ENCODE measurements at regions not wholly inside any gene's neighbourhood (a gene's known extent, or its start where the extent isn't known, plus 50 kb on each side); places are given as distances from the start of the nearest gene placed in this dataset.

DNA sequence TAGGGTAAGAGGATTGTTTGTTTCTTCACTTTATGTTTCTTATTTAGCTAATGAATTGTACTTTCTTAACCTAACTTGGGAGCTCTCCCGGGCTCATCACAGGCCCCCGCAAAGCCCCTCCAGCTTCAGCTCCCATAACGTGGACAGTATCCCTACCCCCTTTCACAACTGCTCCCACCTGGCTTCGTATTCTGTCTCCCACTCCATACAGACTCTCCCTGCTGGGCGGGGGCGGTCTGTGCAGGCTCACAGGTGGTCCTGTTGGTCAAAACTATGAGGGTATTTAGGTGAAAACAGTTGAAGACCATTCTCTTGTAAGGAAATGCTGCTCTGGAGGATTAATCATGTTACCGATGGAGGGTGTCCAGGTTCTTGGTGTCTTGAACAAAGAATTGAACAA is 805.3 kb downstream of the SEMA5A start:
- TF ChIP-seq EZH2 (IDR thresholded peaks at IDR 0.05; ENCODE audit: borderline replicate concordance, low read length), result no peak
- TF ChIP-seq, protein P1, sequence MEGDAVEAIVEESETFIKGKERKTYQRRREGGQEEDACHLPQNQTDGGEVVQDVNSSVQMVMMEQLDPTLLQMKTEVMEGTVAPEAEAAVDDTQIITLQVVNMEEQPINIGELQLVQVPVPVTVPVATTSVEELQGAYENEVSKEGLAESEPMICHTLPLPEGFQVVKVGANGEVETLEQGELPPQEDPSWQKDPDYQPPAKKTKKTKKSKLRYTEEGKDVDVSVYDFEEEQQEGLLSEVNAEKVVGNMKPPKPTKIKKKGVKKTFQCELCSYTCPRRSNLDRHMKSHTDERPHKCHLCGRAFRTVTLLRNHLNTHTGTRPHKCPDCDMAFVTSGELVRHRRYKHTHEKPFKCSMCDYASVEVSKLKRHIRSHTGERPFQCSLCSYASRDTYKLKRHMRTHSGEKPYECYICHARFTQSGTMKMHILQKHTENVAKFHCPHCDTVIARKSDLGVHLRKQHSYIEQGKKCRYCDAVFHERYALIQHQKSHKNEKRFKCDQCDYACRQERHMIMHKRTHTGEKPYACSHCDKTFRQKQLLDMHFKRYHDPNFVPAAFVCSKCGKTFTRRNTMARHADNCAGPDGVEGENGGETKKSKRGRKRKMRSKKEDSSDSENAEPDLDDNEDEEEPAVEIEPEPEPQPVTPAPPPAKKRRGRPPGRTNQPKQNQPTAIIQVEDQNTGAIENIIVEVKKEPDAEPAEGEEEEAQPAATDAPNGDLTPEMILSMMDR (conservative IDR thresholded peaks at IDR 0.05 in 1 of 2, IDR thresholded peaks at IDR 0.05 in 1 of 2; ENCODE audit: extremely low read depth in 1 of 2, insufficient read depth in 1 of 2, low read depth in 1 of 2, low read length in 2 of 2), result no peak
